HG02588 (cell line): ENCODE measurements at regions not wholly inside any gene's neighbourhood (a gene's known extent, or its start where the extent isn't known, plus 50 kb on each side); places are given as distances from the start of the nearest gene placed in this dataset.

Experiments
- ATAC-seq: cut with Tn5 transposase; IDR thresholded peaks from one replicate; pipeline ENCODE4 v1.9.1; 2021; ENCODE audit warnings: mild to moderate bottlenecking, moderate library complexity; ENCODE audit not compliant: unreplicated experiment

DNA sequence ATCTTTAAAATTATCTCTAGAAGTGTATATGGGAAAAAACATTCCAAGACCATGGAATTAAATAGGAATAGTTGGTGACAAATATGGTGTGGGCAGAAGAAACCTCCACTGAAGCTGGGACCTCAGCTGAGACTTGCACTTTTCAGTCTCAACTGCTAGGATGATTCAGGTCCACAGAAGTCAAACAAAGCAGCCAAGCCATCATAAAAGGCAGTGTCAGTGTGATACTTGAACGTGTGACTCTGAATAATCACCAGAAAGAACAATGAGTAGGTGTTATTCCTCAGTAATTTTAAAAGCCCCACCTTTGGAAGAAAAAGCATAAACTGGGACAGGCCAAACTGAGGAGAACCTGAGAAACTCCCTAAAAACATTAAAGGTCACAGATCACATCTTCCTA, 90.7 kb downstream of the ZNF281 start:
- no peak for ATAC-seq

GRCh38 chr1:200317236-200317635, 92.6 kb downstream of the ZNF281 start:
- no peak for ATAC-seq

DNA sequence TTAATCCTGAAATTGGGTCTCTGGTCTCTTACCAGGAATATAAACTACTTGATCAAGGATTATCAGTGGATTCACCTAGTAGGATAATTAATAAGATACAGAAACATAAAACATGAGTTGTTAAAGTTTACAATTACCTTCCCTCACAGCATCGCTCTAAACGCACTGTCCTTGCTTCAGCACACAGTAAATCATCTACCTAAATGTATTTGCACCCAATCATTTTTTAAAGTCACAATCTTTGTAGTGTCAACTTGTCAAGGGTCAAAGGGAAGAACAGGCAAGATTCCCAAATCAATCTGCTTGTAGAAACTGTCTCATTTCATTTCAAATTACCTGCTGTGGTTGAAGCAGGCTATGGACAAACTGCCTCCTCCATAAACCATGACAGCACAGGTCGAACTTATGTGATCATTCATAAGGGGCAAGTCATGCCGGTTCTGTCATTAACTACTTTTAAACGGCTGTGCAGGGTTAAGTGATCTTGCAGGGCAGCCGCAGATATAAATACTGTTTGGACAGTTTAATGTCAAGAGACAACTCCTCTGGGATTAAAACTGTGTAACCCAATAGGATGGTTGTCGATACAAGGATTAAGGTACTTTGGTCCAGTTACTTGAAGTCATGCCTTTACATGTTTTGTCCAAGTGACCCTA, 93.6 kb downstream of the ZNF281 start:
- no peak for ATAC-seq

- no peak for ATAC-seq
Measured at GRCh38 chr1:200314085-200314750, 95.6 kb downstream of the ZNF281 start.

GRCh38 chr1:200311256-200311655, 98.6 kb downstream of the ZNF281 start:
- ATAC-seq: no peak

- ATAC-seq: no peak
Measured at GRCh38 chr1:200310824-200311223, 99.0 kb downstream of the ZNF281 start.

GRCh38 chr1:200307755-200308066, 102.1 kb downstream of the ZNF281 start:
- ATAC-seq: no peak

- peak; percentile 42 for ATAC-seq
Measured at GRCh38 chr1:200306944-200307754, 102.7 kb downstream of the ZNF281 start.

GRCh38 chr1:200305806-200306205, 104.0 kb downstream of the ZNF281 start:
- no peak for ATAC-seq

GRCh38 chr1:200304171-200304570, 105.7 kb downstream of the ZNF281 start:
- no peak for ATAC-seq

- ATAC-seq: no peak
Measured at GRCh38 chr1:200302921-200303290, 106.9 kb downstream of the ZNF281 start.

DNA sequence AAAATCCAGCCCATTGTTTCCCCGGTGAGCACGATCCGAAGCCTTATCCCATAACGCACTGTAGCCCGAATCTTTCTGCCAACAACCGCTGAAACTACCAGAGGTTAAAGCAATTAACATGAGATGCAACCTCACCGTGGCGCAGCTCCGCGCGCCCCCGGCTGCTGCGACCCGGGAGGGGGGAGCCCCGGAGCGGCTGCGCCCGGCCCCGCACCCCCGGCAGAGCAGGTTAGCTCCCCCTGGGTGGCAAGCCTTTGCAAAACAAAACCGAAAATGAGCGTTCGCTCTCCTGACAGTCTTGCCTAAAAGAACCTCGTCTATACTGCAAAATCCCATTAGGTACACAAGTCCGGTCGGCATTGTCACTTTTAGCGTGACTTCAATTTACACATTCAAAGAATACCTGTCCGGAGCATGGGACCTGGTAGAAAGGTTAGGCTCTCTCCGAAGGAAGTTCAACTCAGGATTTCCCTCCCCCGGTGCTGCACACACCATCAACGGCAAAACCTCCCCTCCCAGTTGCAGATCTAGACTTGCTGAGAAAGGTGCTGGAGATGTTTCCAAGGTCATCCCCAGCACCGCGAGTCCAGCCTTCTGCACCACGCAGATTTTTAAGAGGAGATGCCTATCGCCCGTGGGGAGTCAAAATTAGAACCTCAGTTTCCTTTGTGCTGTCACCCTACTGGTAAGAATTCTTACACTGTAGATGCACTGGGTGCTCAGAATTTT, 107.5 kb downstream of the ZNF281 start:
- peak; percentile 70 for ATAC-seq

GRCh38 chr1:200301152-200301551, 108.7 kb downstream of the ZNF281 start:
- ATAC-seq: no peak

DNA sequence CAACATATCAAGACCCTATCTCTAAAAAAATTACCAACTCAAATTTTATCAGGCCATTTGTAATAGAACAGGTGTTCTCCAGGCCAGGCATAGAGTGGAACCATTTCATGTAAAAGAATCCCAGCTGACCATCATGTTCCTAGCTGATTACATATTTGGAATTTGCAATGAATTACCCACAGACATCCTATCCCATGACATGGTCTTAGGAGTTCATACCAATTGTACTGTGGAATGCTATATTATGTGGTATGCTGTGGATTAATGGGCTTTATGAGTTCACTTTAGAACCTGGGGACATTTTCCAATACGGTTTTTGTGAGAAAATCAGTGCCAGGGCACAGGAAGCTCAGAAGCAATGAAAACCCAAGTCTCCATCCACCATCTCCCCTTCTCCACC, 110.3 kb downstream of the ZNF281 start:
- ATAC-seq: no peak

DNA sequence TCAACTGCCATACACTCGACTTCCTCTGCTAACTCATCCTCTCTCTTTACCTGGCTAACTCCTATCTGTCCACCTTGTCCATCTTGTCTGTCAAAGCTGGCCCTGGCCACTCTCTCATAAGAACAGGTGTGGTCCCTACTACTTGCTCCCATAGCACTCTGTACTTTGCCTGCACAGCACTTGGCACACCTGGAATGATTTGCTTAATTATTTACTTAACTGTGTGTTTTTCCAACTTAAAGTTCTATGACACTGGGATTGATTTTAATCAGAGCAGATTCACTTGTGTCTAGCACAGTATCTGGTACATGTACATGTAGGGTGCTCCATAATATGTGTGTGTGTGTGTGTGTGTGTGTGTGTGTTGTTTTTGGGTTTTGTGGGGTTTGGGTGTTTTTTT, 111.6 kb downstream of the ZNF281 start:
- ATAC-seq: no peak

- no peak for ATAC-seq
Measured at GRCh38 chr1:200296091-200296661, 113.7 kb downstream of the ZNF281 start.

- no peak for ATAC-seq
Measured at GRCh38 chr1:200294241-200294640, 115.6 kb downstream of the ZNF281 start.

- ATAC-seq: no peak
Measured at GRCh38 chr1:200292699-200293098, 117.1 kb downstream of the ZNF281 start.

- ATAC-seq: no peak
Measured at GRCh38 chr1:200291106-200291505, 118.7 kb downstream of the ZNF281 start.

GRCh38 chr1:200290010-200290685, 119.7 kb downstream of the ZNF281 start:
- no peak for ATAC-seq

- no peak for ATAC-seq
Measured at GRCh38 chr1:200288226-200288625, 121.6 kb downstream of the ZNF281 start.
